HEK293T (cell line): ENCODE measurements at regions not wholly inside any gene's neighbourhood (a gene's known extent, or its start where the extent isn't known, plus 50 kb on each side); places are given as distances from the start of the nearest gene placed in this dataset.

Source experiments
- BHLHE40 ChIP-seq: fragments of 450-650 bp; IDR thresholded peaks from 2 replicates; pipeline ENCODE4 v1.6.1; 2016; ENCODE audit warnings: mild to moderate bottlenecking, moderate library complexity, borderline replicate concordance
- FOXK2 ChIP-seq: fragments of 450-650 bp; IDR thresholded peaks from 2 replicates; pipeline ENCODE4 v1.6.1; 2016; ENCODE audit warnings: mild to moderate bottlenecking
- FOXM1 ChIP-seq: fragments of 450-650 bp; IDR thresholded peaks from 2 replicates; pipeline ENCODE4 v1.6.1; 2017; ENCODE audit warnings: mild to moderate bottlenecking, borderline replicate concordance
- HDGF ChIP-seq: fragments of 450-650 bp; IDR thresholded peaks from 2 replicates; pipeline ENCODE4 v1.6.1; 2017; ENCODE audit warnings: antibody characterized with exemption, borderline replicate concordance
- L3MBTL2 ChIP-seq: fragments of 450-650 bp; conservative IDR thresholded peaks from 2 replicates; pipeline ENCODE4 v1.6.1; 2016; ENCODE audit warnings: mild to moderate bottlenecking
- LEF1 ChIP-seq: fragments of 450-650 bp; IDR thresholded peaks from 2 replicates; pipeline ENCODE4 v1.6.1; 2017; ENCODE audit warnings: mild to moderate bottlenecking, borderline replicate concordance
- SP1 ChIP-seq: fragments of 450-650 bp; IDR thresholded peaks from 2 replicates; pipeline ENCODE4 v1.6.1; 2017
- SUZ12 ChIP-seq: fragments of 450-650 bp; IDR thresholded peaks from 2 replicates; pipeline ENCODE4 v1.6.1; 2016; ENCODE audit warnings: mild to moderate bottlenecking
- TARDBP ChIP-seq: fragments of 450-650 bp; IDR thresholded peaks from 2 replicates; pipeline ENCODE4 v1.6.1; 2016
- ZNF384 ChIP-seq: fragments of 450-650 bp; IDR thresholded peaks from 2 replicates; pipeline ENCODE4 v1.6.1; 2016

GRCh38 chr3:67920969-67921368, 266.6 kb upstream of the SUCLG2 start:
- TF ChIP-seq FOXM1 (no peak), L3MBTL2 (no peak), SUZ12 (no peak), HDGF (no peak), FOXK2 (no peak), BHLHE40 (no peak), ZNF384 (no peak), TARDBP (no peak), LEF1 (no peak), SP1 (no peak)
